ENCODE measurements at regions not wholly inside any gene's neighbourhood (a gene's known extent, or its start where the extent isn't known, plus 50 kb on each side); places are given as distances from the start of the nearest gene placed in this dataset.
"Not testable (repeated sequence)": the region's sequence is repeated elsewhere in the genome, so short reads cannot be mapped to it uniquely, and the experiment has no call there.

- DNase-seq: no peak
Measured at GRCh38 chr22:48483764-48484528, 1343.7 kb downstream of the BRD1 start.

- no peak for DNase-seq
Measured at GRCh38 chr22:48482771-48483170, 1344.9 kb downstream of the BRD1 start.

DNA sequence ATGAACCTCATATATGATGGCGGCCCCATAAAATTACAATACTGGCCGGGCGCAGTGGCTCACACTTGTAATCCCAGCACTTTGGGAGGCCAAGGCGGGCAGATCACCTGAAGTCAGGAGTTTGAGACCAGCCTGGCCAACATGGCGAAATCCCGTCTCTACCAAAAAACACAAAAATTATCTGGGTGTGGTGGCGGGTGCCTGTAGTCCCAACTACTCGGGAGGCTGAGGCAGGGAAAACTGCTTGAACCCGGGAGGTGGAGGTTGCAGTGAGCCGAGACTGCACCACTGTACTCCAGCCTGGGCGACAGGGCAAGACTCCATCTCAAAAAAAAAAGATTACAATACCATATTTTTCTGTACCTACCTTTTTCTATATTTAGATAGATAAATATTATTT, 1345.5 kb downstream of the BRD1 start:
- not testable (repeated sequence) for DNase-seq

DNA sequence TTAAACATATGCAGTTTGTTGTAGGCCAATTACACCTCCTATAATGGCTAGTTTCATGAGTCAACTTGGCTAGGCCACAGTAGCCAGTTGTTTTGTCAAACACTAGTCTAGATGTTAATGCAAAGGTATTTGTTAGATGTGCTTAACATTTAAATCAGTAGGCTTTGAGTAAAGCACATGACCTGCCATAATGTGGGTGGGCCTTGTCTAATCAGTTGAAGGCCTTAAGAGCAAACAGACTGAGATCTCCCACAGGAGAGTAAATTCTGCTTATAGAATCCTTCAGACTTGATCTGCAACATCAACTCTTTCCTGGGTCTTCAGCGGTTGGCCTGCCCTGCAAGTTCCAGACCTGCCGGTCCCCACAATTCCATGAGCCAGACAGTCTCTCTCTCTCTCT, 1345.9 kb downstream of the BRD1 start:
- no peak for DNase-seq

DNA sequence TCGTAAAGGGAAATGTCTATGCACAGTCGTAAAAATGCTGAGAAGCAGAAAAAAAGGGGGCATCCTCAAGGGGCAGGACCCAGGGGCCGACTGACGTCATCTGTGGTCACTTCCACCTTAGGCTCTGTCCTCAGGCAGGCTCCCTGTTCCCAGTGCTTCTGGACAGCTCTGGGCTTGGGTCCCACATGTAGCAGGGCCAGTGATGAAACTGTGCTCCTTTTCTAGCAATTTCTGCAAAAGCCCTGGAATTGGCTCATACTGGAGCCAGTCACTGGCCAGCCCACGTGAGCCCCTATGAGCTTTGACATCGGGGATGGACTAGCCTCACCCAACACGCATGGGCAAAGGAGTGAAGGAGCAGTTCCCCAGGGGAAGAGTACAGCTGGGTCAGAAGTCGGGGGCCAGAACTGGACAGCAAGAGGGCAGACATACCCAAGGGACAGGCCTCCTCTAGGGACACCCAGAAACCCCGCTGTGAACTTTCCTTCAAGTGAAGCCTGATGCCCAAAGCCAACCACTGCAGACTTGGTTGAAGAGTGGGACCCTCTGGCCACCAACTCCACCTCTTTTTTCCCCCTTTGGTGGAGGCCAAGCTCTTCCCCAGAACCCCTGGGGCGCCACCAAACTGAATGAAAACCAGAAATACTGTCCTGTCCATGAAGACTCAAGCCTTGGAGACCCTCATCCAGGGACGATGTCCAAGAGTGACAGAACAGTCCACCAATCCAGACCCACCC, 1349.0 kb downstream of the BRD1 start:
- DNase-seq: no peak

GRCh38 chr22:48478124-48478523, 1349.5 kb downstream of the BRD1 start:
- DNase-seq: no peak

- DNase-seq: no peak
Measured at GRCh38 chr22:48477031-48477721, 1350.5 kb downstream of the BRD1 start.

GRCh38 chr22:48476577-48476976, 1351.1 kb downstream of the BRD1 start:
- no peak for DNase-seq

DNA sequence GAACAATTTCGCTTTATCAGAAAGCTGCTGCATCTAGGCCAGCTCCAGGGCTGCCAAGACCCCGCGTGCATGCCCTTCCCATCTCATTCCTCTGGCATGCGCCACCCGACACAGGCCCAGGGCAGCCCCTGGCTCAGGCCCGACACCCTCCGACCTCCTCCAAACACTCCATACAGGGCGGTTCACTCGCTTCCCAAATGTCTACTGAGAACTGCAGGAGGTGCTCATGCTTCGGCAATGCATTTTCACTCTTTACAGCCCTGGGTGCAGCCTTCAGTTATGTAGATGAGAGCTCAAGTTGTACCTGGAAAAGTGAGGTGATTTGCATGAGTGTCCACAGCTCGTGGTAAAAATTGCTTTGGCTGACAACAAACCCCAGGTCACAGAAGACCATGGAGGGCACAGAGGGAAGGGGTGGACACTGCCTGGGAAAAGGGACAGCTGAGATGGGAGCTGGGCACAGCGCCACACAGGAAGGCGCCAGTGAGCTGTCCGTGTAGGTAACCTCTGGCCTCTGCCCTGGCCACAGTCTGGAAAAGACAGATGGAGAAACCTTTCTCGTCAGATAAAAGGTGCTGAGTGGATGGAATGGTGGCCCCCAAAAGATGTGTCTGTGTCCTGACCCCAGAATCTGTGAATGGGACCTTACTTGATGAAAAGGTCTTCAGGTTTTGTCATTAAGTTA, 1351.9 kb downstream of the BRD1 start:
- no peak for DNase-seq

- DNase-seq: no peak
Measured at GRCh38 chr22:48474881-48475280, 1352.8 kb downstream of the BRD1 start.

DNA sequence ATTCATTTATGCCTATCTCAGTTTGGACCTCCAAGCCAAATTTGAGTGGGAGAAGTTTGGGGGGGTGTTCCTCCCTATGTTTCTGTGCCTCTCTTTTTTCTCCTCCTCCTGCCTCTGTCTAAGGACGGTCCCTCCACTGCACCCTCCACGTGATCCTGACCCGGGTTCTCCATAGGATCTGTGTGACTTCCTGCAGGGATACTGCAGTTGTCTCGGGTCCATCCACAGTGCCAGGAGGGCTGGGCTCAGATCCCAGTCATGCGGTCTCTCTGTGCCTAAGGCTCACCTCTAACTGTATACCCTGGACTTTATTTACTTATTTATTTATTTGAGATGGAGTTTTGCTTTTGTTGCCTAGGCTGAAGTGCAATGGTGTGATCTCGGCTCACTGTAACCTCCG, 1354.5 kb downstream of the BRD1 start:
- DNase-seq: no peak

GRCh38 chr22:48464246-48464645, 1363.4 kb downstream of the BRD1 start:
- DNase-seq: no peak

DNA sequence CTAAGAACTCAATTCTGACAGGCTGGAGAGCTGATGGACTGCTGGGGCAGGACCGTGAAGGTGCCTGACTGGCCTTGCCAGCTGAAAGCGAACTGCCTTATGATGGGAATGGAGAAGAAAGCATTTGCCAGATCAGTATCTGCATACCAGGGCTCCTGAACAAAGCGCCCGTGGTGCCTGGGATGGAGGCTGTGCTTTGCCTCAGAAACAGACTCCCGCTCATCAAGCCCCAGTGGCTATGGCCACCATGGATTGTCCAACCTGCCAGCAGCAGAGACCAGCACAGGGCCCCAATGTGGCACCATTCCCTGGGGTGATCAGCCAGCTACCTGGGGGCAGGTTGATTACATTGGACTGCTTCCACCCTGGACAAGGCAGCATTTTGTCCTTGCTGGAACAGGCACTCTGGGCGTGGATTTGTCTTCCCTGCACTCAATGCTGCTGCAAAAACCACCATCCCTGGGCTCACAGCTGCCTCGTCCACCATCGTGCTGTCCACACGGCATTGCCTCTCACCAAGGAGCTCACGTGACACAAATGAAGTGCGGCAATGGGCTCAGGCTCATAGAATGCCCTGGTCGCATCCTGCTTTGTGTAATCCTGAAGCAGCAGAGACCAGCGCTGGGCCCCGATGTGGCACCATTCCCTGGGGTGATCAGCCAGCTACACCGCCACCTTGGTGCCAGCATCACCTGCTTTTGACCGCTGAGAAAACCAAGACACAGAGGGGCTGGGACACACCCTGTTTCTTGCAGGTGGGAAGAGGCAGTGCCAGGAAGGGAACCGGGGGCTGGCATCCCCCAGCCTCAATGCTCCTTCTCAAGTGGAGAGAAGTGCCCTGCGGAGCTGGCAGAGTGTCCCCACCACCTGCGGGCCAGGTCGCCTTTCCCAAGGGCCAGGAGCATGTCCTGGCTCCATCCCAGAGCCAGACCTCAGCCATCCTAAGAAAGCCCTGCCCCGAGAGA, 1367.5 kb downstream of the BRD1 start:
- no peak for DNase-seq

DNA sequence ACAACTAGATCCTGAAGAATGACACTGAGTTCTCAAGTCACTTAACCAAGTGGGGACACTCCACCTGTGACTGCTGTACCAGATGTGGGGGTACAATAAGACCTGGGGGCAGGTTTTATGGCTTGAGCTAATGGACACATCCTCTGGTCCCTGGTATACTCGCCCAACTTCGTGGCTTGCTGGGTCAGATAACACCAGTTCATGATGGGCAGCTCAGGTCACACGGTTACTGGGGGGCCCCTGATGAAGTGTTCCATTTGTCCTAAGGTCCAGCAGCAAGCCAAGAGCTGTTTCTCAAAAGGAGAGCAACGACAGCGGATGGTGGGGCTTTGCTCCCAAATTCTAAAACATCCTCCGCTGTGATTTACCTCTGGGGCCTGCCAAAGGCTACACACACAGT, 1368.4 kb downstream of the BRD1 start:
- DNase-seq: no peak

DNA sequence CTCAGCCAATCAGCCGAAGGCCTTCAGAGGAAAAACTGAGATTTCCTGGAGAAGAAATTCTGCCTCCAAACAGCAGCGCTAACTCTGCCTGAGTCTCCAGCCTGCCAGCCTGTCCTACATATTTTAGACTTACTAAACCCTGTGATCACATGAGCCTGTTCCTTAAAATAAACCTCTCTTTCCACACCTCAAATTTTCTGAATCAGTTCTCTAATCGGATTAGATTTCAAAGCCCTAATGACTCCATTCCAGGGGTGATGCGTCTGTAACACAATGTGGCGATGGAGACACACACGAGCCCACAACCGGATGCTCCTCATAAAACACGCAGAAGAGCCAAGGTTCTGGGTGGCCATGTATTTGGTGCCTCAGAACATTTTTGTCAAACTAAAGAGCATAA, 1371.2 kb downstream of the BRD1 start:
- no peak for DNase-seq

DNA sequence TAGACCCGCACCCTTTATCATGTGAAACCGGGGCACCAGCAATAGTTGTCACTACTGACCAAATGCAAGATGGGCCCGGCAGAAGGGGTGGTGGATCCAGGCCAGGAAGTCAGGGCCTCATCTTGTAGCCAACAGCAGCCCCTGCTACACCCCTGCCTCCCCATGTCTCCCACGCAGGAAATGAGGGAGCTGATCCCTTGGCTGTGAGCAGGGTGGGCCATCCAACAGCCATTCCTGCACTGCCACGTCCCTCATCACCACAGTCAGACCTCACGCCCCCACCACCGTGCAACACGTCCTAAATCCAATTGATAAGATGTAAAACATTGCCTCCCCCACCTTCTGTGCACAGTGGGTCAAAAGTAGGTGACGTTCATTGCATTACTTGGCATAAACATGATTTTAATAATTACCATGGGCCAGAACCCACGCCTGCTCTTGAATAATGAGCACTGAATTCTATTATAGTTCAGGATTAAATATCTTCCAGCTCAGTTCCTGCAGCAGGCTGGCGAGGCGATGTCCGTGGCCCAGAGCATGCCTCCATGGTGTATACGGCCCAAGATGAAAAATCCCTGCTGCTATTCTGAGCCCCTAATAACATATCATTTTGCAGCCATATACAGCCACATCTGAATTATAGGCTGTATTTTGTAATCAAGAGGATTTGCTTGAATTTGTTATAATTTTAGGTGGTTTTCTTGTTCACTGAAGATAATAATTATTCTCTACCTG, 1373.8 kb downstream of the BRD1 start:
- DNase-seq: no peak

- no peak for DNase-seq
Measured at GRCh38 chr22:48453171-48453570, 1374.5 kb downstream of the BRD1 start.

DNA sequence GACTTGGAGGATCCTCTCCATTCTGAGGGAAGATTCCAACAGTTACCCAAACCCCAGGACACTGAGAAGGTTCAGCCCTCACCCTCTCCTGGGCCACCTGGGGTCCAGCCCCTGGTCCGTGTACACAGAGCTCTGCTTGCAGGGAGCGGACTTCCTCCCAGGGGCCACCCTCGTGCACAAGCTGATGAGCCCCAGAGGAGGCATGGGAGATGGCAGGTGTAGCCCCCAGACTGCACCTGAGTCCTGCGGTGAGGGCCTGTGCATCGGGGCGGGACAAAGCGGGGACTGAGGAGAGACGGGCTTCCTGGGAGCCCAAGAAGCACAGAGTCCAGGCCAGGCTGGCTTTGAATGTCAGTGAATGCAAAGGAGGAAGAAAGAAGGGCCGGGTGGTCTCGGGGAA, 1374.9 kb downstream of the BRD1 start:
- DNase-seq: no peak

DNA sequence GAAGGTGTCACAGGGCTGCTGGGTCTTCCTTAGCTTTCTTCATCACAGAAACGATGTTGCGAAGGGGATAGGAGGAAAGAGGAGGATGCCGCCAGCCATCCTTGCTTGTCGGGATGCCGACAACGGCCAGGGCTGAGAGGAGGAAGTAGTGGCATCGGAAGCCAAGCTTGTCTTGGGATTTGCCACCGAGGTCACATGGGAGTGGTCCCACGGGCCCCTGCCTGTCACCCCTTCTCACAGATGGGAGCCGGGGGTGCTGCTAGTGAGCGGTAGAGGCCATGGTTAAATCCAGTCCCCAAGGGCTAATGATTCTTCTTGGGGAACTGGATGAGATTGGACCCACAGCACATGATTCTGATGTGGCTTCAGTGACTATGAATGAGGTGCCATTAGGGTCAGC, 1375.8 kb downstream of the BRD1 start:
- no peak for DNase-seq

DNA sequence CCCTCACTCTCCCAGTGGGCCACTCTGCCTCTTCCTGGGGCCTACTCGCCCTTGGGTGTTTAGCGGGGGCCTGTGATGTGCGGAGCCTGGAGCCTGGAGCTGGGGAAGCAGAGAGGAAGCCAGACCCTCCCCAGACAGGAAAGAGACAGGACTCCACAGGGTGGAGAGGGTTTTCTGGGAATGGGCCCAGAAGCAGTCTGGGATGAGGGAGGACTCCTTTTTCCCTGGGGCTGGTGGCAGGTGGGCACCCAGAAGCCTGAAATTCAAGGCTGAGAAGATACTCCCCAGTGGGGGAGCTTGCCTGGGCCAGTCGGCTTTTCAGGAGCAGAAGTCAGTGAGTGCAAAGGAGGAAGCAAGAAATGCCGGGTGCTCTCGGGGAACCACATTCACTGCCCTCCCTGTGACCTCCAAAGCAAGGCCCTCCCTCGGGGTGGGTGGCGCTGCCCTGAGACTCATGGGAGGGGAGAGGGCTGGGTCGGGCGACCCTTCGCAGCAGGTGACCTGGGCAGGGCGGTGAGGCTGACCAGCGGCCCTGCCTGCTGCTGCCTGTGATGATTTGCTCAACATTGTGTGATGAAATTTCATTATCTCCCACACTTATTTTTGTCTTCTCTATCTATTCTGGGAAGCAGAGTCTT, 1377.4 kb downstream of the BRD1 start:
- no peak for DNase-seq
